K562 (cell line): ENCODE measurements at regions not wholly inside any gene's neighbourhood (a gene's known extent, or its start where the extent isn't known, plus 50 kb on each side); places are given as distances from the start of the nearest gene placed in this dataset.

Experiments
- ATAC-seq: fragments of 200-7000 bp; cut with Tn5 transposase; 3 replicates; pipeline ENCODE4 v1.9.1; 2020; ENCODE audit warnings: moderate library complexity
- BruUV-seq: library from RNA; stranded (reverse); fragments of 400-500 nt; replicated peaks from 2 replicates; lab custom pipeline; 2021; lab: Mats Ljungman, UMichigan
- CTCF ChIA-PET: fragments of 300-600 bp; formaldehyde crosslinking; extraction: SDS; loops from one replicate; lab custom pipeline; 2021; ENCODE audit warnings: low intra/inter-chr PET ratio; lab: Yijun Ruan, JAX
- POLR2A ChIA-PET: fragments of 300-600, 350-650 bp; sonication (Branson Sonifier 250); formaldehyde crosslinking; extraction: SDS; loops from one replicate; lab custom pipeline; 2021; ENCODE audit warnings: antibody characterized with exemption, inconsistent platforms; lab: Yijun Ruan, JAX
- DNase-seq, 4 experiments: peaks; one replicate each; pipeline versions ENCODE4 v3.0.0 to v3.0.0-alpha.2; 2011 to 2018; ENCODE audit warnings: low spot score in 3 of 4, mixed read lengths in 3 of 4; ENCODE audit errors: extremely low read depth in 1 of 4
- FAIRE-seq: peaks from 2 replicates; lab custom pipeline; 2011; peaks lifted over from hg19 to GRCh38; lab: Jason Lieb, UNC
- H2AFZ ChIP-seq: 2 replicates; pipeline ENCODE4 v1.6.0; 2011; ENCODE audit warnings: low read depth, low read length, control low read depth, inconsistent platforms
- H3K27ac ChIP-seq: fragments of 200-600 bp; 3 replicates; pipeline ENCODE4 v1.8.0; 2011; ENCODE audit warnings: low read depth, mild to moderate bottlenecking, control low read depth, inconsistent platforms, low read length, moderate library complexity, mixed read lengths; ENCODE audit errors: extremely low read depth
- H3K27me3 ChIP-seq, 2 experiments: fragments of 300-600 bp in 1 of 2; 2 replicates in 1 of 2; 3 replicates in 1 of 2; pipeline versions ENCODE4 v1.6.0 to v1.8.0; 2011; ENCODE audit warnings: inconsistent platforms in 2 of 2, low read length in 2 of 2, mild to moderate bottlenecking in 1 of 2, mixed read lengths in 1 of 2, moderate library complexity in 1 of 2; ENCODE audit not compliant: control insufficient read depth in 2 of 2, insufficient read depth in 2 of 2
- H3K36me3 ChIP-seq: fragments of 300-600 bp; 3 replicates; pipeline ENCODE4 v1.8.0; 2011; ENCODE audit warnings: mild to moderate bottlenecking, low read length, inconsistent platforms; ENCODE audit not compliant: control insufficient read depth, insufficient read depth
- H3K4me1 ChIP-seq, 2 experiments: fragments of 200-600 bp in 1 of 2; replicated peaks in 1 of 2; 2 replicates in 1 of 2; 3 replicates in 1 of 2; pipeline versions ENCODE4 v1.5.1 to v1.8.0; 2011; ENCODE audit warnings: inconsistent platforms in 2 of 2, low read length in 2 of 2, mild to moderate bottlenecking in 1 of 2, mixed read lengths in 1 of 2, moderate library complexity in 1 of 2; ENCODE audit not compliant: control insufficient read depth in 2 of 2, insufficient read depth in 2 of 2
- H3K4me2 ChIP-seq: 2 replicates; pipeline ENCODE4 v1.6.1; 2011; ENCODE audit warnings: low read length, control low read depth, inconsistent platforms, mixed read lengths; ENCODE audit not compliant: insufficient read depth
- H3K4me3 ChIP-seq: fragments of 200-600 bp; sonication (generic), shearing (Covaris generic); 2 replicates; pipeline ENCODE4 v1.5.1; 2016; ENCODE audit warnings: control low read depth, inconsistent platforms
- H3K79me2 ChIP-seq: fragments of 200-600 bp; 3 replicates; pipeline ENCODE4 v1.8.0; 2011; ENCODE audit warnings: low read length, inconsistent platforms; ENCODE audit not compliant: control insufficient read depth, insufficient read depth
- H3K9ac ChIP-seq, 2 experiments: 2 replicates each; pipeline versions ENCODE4 v1.6.0 to v1.6.1; 2011; ENCODE audit warnings: low read depth in 2 of 2, low read length in 2 of 2, control low read depth in 1 of 2, inconsistent platforms in 1 of 2, mild to moderate bottlenecking in 1 of 2, mixed read lengths in 1 of 2; ENCODE audit not compliant: insufficient read depth in 1 of 2
- H3K9me1 ChIP-seq: one replicate; pipeline ENCODE4 v1.6.0; 2011; ENCODE audit warnings: inconsistent platforms, mild to moderate bottlenecking, low read length, moderate library complexity; ENCODE audit not compliant: control insufficient read depth, insufficient read depth
- H3K9me3 ChIP-seq: replicated peaks from 2 replicates; pipeline ENCODE4 v1.5.1; 2011; ENCODE audit warnings: low read depth, low read length, inconsistent platforms; ENCODE audit not compliant: control insufficient read depth, insufficient read depth
- H4K20me1 ChIP-seq: replicated peaks from 2 replicates; pipeline ENCODE4 v1.6.1; 2011; ENCODE audit warnings: low read length, inconsistent platforms, mixed read lengths; ENCODE audit not compliant: control insufficient read depth, insufficient read depth
- BRF2 ChIP-seq: IDR thresholded peaks from 3 replicates; pipeline ENCODE4 v1.6.1; 2011; ENCODE audit warnings: borderline replicate concordance, mild to moderate bottlenecking; ENCODE audit not compliant: insufficient read length, insufficient read depth
- E2F4 ChIP-seq: sonication (generic); formaldehyde crosslinking; IDR thresholded peaks from 2 replicates; pipeline ENCODE4 v1.8.0; 2022; ENCODE audit warnings: mild to moderate bottlenecking, low read depth, missing genetic modification reagents
- EGR1 ChIP-seq: fragments of 450-650 bp; conservative IDR thresholded peaks from 2 replicates; pipeline ENCODE4 v1.6.1; 2017; ENCODE audit warnings: mild to moderate bottlenecking
- EZH2 ChIP-seq: IDR thresholded peaks from 2 replicates; pipeline ENCODE4 v1.6.1; 2012; ENCODE audit warnings: low read depth, mild to moderate bottlenecking, inconsistent platforms, low read length, borderline replicate concordance
- FOXA3 ChIP-seq, 2 experiments: fragments of 450-650 bp in 1 of 2; sonication (generic) in 1 of 2; formaldehyde crosslinking; IDR thresholded peaks in 1 of 2; conservative IDR thresholded peaks in 1 of 2; 2 replicates each; pipeline versions ENCODE4 v1.4.0 to v1.8.0; 2020 to 2022; ENCODE audit warnings: mild to moderate bottlenecking in 2 of 2, missing genetic modification reagents in 1 of 2
- HDAC1 ChIP-seq, 2 experiments: fragments of 450-650 bp; IDR thresholded peaks; 2 replicates each; pipeline ENCODE4 v1.6.1; 2016 to 2017; ENCODE audit warnings: inconsistent platforms in 1 of 2, mild to moderate bottlenecking in 1 of 2, moderate library complexity in 1 of 2
- KAT2B ChIP-seq: IDR thresholded peaks from one replicate; pipeline ENCODE4 v1.6.1; 2012; ENCODE audit warnings: low read depth, mild to moderate bottlenecking, control low read depth, inconsistent platforms, low read length, moderate library complexity
- MEF2D ChIP-seq: conservative IDR thresholded peaks from 2 replicates; pipeline ENCODE4 v1.6.1; 2016; ENCODE audit warnings: low read depth, missing genetic modification characterization, missing compliant biosample characterization
- NONO ChIP-seq, 2 experiments: fragments of 200-400 bp in 1 of 2; fragments of 450-650 bp in 1 of 2; formaldehyde crosslinking in 1 of 2; IDR thresholded peaks; 2 replicates each; pipeline ENCODE4 v1.6.1; 2017; ENCODE audit warnings: low read depth in 2 of 2, mild to moderate bottlenecking in 2 of 2, moderate library complexity in 2 of 2, low read length in 1 of 2
- POU5F1 ChIP-seq: fragments of 150-350 bp; IDR thresholded peaks from 2 replicates; pipeline ENCODE4 v1.6.1; 2014; ENCODE audit warnings: borderline replicate concordance, low read length, low read depth, mild to moderate bottlenecking; ENCODE audit not compliant: partially characterized antibody
- PPARD ChIP-seq: fragments of 250-450 bp; sonication (Bioruptor Pico); IDR thresholded peaks from 2 replicates; pipeline ENCODE4 v1.8.0; 2022; ENCODE audit warnings: inconsistent platforms, mild to moderate bottlenecking, moderate library complexity
- PTBP1 ChIP-seq: fragments of 200-400 bp; formaldehyde crosslinking; IDR thresholded peaks from 2 replicates; pipeline ENCODE4 v1.6.1; 2017; ENCODE audit warnings: low read depth, low read length
- PTRF ChIP-seq: fragments of 450-650 bp; IDR thresholded peaks from 2 replicates; pipeline ENCODE4 v1.6.1; 2016; ENCODE audit warnings: mild to moderate bottlenecking, missing genetic modification characterization, missing compliant biosample characterization
- PTTG1 ChIP-seq: fragments of 450-650 bp; IDR thresholded peaks from 2 replicates; pipeline ENCODE4 v1.6.1; 2016; ENCODE audit warnings: low read depth, mild to moderate bottlenecking, missing genetic modification characterization, missing compliant biosample characterization
- SRSF3 ChIP-seq: fragments of 200-400 bp; formaldehyde crosslinking; IDR thresholded peaks from 2 replicates; pipeline ENCODE4 v1.6.1; 2016; ENCODE audit warnings: mild to moderate bottlenecking, low read length, moderate library complexity; ENCODE audit not compliant: insufficient read depth
- WGBS: fragments of 100-300 bp; shearing (Covaris generic); methylation state at CpG from one replicate; pipeline ENCODE4 v1.1.6; 2016; ENCODE audit warnings: low coverage, mixed read lengths; ENCODE audit not compliant: insufficient coverage; ENCODE audit errors: missing lambda C conversion rate; 5-methylcytosine and 5-hydroxymethylcytosine counted together
- in situ Hi-C: fragments of 300-500 bp; cut with MboI; formaldehyde crosslinking; loops from 4 replicates; pipeline ENCODE4 v1.15.0; 2018; ENCODE audit warnings: inconsistent platforms, mixed read lengths
- intact Hi-C: fragments of 100-400 bp; cut with micrococcal nuclease; formaldehyde crosslinking; loops from 2 replicates; pipeline ENCODE4 v1.14.2; 2022

DNA sequence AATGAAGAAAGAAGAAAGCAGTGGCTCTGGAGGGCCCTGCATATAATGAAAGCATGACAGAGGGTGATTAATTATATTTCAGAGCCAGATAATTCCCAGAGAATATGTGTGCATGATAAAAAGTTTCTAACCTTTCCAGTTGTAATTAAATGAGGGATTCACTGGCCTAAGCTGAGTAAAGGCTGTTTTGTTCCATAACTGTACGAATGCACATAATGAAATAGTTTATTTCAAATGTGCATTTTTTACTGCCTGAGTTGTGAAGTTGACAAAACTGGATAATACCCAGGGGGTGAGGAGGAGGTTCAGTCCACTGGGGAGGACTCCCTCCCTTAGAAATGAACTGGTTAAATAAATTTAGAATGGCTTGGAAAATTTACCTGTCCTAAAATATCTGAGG lies 616.4 kb downstream of the TAFA4 start (continued):
- TF ChIP-seq BRF2 (no peak), E2F4 (no peak), SRSF3 (no peak), MEF2D (tag) (no peak), FOXA3 (CRISPR knock-in tag; conservative IDR thresholded peaks at IDR 0.05 in 1 of 2, IDR thresholded peaks at IDR 0.05 in 1 of 2) (no peak), EZH2 (no peak), KAT2B (no peak), NONO (IDR thresholded peaks at IDR 0.05; ENCODE audit: low read depth in 2 of 2, low read length in 1 of 2) (no peak), PTTG1 (tag) (no peak)

GRCh38 chr3:68315546-68315945 lies 616.8 kb downstream of the TAFA4 start:
- no peak for ATAC-seq
- H3K9me1 ChIP-seq, result no peaks in the 10 kb centered on the region
- no peak overlapping the region for H3K27ac ChIP-seq
- H3K4me1 ChIP-seq, result no peaks in the 10 kb centered on the region
- no peak overlapping the region for H3K4me3 ChIP-seq
- no peak overlapping the region for H3K4me2 ChIP-seq
- FAIRE-seq, result no peak
- no peak overlapping the region for H2AFZ ChIP-seq
- intact Hi-C loops (no loop called here), in situ Hi-C loops (no loop called here)
- H3K9me3 ChIP-seq, result no peaks in the 10 kb centered on the region
- CTCF ChIA-PET, result no interaction called here
- POLR2A ChIA-PET, result no interaction called here
- no peaks in the 10 kb centered on the region for H4K20me1 ChIP-seq
- H3K36me3 ChIP-seq, result no peaks in the 10 kb centered on the region
- H3K9ac ChIP-seq, result no peak overlapping the region
- H3K79me2 ChIP-seq, result no peaks in the 10 kb centered on the region
- no peaks in the 10 kb centered on the region for H3K27me3 ChIP-seq
- 8% methylated on average over 1 of the region's 1 CpG for WGBS
- BruUV-seq, result no TSS peak
- TF ChIP-seq PTBP1 (no peak), KAT2B (no peak), POU5F1 (no peak), EGR1 (no peak), PPARD (CRISPR knock-in tag) (no peak), HDAC1 (IDR thresholded peaks at IDR 0.05) (no peak), PTRF (no peak)
- DNase-seq, result no peak
